Stimulated activated CD8-positive, alpha-beta memory T cell treated with anti-CD3 and anti-CD28 coated beads, Interleukin-15, amount 100 ng/mL, for 48 hours (primary cell): ENCODE measurements at regions not wholly inside any gene's neighbourhood (a gene's known extent, or its start where the extent isn't known, plus 50 kb on each side); places are given as distances from the start of the nearest gene placed in this dataset.

ENCODE experiments used
- DNase-seq, 2 donors: peaks; one replicate each; pipeline ENCODE4 v3.0.0-alpha.2; 2020; ENCODE audit warnings: low read depth in 2 of 2

- DNase-seq: no peak
These were observed 108.9 kb upstream of the NCAM1 start for GRCh38 chr11:112852143-112852866.

DNA sequence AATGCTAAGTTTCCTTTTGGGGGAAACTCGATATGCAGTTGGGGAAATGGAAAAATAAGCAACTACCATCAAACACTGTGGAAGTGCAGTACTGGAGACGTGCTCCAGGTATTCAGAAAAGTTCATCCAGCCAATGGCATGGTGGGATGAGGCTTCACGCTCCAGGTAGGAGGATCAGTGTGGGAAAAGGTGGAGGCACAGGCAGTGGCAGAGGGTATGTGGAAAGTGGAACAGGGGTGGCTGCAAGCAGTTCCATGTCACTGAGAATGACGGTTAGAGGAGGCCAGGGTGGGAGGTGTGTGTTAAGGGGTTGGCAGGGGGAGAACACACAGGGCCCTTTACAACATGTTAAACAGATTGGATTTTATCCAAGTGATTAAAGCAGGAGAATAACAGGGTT is 105.1 kb upstream of the NCAM1 start:
- DNase-seq: no peak

GRCh38 chr11:112856591-112856990 is 104.6 kb upstream of the NCAM1 start:
- no peak for DNase-seq

DNA sequence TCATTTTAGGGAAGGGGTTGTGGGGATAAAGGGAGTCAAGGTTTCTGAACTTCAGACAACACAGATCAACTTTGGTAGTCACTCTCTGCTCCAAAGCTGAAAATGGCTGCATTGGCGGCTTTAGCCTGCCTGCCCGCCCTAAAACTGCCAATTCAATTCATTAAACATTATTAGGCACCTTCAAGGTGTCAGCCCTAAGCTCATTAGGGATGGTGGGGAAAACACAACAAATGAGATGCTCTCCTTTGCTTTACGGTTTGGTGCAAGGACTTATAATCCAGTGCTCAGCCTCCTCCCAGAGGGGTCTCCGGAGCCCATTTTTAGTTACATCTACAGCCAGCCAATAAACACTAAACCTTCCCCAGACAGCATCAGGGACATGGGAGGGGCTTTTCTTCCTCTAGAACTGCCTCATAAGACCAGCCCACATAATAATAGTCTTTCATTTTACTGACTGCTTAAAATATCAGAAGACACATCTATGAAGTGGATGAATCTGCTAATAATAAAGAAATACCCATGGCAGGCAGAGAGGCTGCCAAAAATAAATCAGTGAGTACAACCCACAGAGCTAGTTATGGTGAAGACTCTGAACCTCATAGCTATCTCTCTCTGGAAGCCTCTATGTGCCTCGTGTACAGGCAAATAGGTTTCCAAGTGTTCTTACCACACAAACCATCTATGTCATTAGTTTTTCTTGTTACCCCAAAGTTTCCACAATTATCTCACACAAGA is 102.8 kb upstream of the NCAM1 start:
- no peak for DNase-seq

DNA sequence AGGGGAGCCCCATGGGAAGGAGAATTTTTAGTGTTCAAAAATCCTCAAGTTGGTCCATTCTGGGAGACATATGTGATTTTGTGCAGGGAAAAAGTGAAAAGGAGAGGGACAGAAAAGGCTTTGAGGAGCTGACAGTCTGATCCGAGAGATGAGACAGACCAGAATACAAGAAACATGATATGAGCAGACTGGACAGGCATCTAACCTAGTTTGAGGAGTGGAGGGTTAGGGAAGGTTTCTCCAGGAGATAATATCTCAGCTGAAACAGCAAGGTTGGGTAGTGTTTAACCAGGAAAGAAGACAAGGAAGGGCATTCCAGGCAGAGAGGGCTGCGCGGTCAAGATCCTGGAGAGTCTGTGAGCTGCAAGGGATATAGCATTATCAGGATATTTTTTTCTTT is 101.4 kb upstream of the NCAM1 start:
- no peak for DNase-seq

DNA sequence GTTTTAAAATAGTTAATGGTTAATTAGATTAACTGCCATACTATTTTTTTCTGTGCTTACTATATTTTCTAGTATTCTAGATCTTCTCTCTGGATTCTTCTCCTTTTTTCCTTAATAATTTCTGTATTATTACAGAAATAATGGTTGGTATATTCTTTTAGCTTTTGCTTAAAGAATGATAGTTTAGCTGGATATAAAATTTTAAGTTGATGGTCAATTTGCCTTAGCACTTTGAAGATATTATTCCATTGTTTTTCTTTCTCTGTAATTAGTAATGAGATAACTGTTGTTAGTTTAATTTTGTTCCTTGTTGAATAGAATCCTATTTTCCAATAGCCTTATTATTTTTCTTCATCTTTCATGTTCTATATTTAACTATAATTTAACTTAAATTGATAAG is 99.9 kb upstream of the NCAM1 start:
- DNase-seq: no peak

GRCh38 chr11:112863305-112863704 is 97.9 kb upstream of the NCAM1 start:
- DNase-seq: no peak

GRCh38 chr11:112864672-112865071 is 96.5 kb upstream of the NCAM1 start:
- no peak for DNase-seq

GRCh38 chr11:112871909-112872500 is 89.2 kb upstream of the NCAM1 start:
- no peak for DNase-seq

GRCh38 chr11:112874980-112875379 is 86.2 kb upstream of the NCAM1 start:
- DNase-seq: no peak

- no peak for DNase-seq
These were observed 83.6 kb upstream of the NCAM1 start for GRCh38 chr11:112877581-112877980.

DNA sequence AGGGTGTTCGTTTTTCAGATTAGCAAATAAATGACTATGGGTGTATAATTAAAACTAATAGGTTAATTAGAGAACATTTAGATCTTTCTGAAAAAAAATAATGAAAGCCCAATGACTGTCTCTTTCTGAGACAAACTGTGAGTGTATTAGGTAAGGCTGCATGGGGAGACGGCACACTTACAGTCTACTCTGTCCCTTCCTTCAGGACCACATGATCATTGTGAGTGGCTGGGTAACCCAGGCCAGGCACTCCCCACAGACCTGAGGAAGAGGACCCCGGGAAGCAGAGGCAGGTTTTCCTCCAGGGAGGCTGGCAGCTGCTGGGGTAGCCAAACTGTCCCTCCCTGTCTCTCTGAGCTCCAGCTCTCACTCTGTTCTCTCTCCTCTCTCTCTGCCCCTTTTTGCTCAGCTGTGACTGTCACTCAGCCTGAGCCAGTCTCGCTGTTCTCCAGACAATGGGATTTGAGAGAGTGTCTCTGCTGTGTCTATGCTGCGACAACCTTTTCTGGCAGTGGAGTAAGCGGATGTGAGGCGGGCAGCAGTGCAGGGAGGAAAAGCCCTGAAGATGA is 83.1 kb upstream of the NCAM1 start:
- no peak for DNase-seq

DNA sequence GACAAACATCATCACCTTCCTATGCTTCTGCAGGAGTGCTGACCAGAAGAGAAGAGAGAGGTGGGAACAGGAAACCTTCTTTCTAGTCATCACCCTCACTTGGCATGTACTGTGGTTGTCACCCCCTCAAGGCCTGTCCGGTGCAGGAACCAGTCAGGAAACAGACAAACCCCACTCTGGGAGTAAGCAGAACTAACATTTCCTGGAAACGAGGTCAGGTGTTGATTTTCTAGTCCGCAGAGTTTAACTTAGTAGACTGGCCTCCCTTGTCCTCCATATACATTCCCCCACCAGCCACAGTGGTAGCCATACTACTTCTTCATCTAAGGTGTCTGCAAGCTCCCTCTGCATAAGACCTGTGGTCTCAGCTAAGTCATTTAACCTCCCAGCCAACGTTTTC is 80.7 kb upstream of the NCAM1 start:
- DNase-seq: no peak

DNA sequence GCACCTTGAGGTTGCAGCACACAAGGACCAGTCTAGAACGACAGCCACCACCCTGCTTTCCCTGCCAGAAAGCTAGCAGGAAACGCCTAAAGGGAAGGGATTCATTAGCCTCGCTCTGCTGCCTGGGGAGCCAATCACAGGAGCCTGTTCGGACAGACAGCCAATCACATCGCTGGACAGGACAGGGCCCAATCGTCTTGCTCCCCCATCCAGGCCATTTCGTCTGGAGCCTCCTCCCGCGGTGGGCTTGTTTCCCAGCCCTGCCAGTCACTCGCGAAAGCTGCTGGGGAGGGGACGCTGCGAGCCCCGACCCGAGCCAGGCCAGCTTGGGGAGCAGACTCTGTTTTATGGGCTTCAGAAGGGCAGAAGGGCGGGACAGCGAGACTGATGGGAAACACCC is 79.8 kb upstream of the NCAM1 start:
- DNase-seq: no peak

DNA sequence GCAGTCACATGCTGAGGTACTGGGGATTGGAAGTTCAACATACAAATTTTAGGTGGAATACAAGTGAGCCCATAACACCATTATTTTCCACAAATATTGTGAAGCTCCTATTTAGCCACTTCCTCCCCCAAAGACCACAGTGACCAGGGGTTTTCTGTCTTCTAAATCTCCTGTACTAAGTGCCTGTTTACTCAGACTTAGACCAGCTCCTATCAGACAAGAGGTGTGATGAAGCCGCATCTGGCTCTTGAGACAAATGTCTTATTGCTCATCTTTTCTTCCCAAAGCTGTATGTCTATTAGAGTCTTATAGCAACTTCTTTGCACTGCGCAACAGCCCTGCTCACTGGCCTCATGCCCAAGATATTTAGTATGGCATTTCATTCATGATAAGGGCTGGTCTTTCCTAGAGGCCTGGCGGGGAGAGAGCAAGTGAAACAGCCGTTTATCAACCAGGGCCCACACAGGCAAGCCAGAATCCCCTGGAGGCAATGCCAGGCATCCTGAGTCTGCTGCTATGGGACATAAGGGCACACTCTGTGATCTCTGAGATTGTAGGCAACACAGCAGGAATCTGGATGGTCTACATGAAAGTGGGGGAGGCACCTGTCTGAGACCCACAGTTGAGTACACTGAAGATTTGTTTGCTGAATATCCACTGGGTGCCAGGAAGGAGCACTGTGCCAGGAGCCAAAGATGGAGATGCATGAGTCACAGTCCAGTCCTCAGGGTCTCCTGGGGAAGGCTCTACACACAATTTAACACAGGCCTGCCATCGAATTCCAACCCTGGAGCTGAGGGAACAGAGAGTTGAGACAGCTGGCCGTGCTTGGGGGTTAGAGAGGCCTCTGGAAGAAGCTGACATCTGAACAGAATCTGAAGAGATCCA is 78.5 kb upstream of the NCAM1 start:
- DNase-seq: no peak

DNA sequence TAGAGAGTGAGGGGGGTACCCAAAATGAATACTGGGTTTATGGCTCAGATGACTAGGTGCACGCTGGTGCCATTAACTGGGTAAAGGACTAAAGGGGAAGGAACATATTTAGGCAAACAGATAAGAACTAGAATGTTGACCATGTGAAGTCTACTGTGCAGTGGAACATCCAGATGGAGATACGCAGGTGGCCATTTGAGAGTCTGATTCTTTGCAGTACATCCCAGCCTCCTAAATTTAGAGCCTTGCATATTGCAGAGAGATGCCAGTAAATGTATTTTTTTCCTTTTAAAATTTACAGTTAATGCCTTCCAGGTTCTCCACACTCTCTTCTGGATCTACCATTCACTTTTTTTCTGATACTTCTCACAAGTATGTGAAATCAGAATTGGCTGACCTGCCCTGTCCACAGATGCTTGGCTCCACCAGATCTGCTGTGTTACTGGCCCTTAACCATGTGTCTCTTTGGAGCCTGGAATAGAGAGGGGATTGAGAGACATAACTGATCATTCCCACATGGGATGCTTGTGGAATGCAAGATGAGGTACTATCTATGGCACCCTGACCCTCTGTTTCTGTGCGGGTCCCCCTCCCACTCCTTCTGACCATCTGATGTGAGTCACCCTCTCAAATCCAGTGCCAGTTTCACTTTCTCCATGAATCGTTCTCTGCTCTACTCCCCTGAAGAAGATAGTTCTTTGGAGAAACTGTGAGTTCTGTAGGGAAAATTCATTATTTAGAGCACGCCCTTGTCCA is 77.0 kb upstream of the NCAM1 start:
- DNase-seq: no peak

DNA sequence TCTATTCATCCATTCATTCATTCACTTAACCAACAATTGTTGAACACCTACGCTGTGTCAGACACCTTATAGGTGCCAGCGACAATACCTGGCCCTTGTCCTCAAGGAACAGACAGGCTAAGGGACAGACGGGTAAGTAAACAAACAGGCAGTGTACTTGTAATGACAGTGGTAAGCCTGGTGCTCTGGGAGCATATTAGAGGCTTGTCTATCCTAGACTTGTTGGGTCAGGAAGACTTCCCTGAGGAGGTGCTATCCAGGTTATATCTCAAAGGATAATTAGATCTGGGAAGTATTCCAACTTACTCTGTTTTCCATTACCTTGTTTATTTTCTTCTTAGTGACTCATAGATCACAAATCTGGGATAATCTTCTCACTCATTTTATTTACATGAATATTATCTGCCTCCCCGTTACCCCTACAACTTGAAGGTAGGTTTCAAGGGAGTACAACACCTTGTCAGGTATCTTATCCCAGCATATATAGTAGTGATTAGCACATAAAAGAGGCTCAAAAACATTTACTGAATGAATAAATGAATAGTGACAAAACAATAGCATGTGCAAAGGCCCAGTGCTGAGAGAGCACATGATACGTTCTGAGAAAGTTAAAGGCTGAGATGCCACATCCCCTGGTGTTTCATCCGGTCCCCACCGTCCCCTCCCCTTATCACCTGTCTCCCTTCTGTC is 75.3 kb upstream of the NCAM1 start:
- no peak for DNase-seq

DNA sequence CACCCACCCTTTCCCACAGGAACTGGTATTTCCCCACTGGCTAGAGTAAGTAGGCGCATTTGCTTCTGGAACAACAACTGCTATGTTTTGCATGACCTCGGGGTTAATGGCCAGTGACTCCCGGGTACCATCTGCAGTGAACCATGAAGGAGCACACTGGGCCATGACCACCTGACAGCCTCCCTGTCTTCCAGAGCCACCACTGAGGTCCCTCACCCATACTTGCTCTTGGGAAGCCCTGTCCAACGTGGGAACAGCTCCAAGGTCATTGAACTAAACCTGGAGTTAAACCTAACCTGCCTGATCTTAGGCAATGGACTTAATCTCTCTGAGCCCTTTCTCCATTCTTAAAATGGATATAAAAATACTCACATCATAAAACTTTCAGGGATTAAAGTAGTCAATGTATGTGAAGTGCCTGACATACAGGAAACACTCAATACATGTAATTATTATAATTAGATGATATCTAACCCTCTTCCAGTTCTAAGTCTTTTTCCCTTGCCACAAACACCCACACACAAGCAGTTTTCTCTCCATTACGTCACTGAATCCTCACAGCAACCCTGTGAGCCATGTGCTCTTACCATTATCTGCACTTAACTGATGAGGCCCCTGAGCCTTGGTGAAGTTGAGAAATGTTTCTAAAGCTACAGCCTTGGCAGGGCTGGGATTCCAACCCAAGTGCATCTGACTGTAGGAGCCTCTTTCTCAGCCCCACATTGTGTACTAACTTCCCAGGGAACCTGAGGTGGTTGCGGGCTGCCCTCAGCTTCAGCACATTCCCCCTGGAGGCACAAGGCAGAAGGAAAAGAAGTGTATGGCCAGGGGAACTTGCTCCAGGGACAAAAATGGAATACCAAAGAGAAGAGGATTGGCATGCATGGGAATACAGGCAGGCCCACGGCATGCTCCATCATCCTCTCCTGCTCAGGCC is 74.5 kb upstream of the NCAM1 start:
- no peak for DNase-seq

GRCh38 chr11:112889446-112889845 is 71.8 kb upstream of the NCAM1 start:
- DNase-seq: no peak
